ENCODE measurements at regions not wholly inside any gene's neighbourhood (a gene's known extent, or its start where the extent isn't known, plus 50 kb on each side); places are given as distances from the start of the nearest gene placed in this dataset.
A peak's percentile ranks its signal among the peaks of the same experiment; 100 is the strongest.

GRCh38 chr12:43103866-43104265, 448.1 kb downstream of the ADAMTS20 start:
- H3K79me2 ChIP-seq (ENCODE audit: low read depth): no peaks in the 10 kb centered on the region
- no peak overlapping the region for H3K27ac ChIP-seq
- H3K4me1 ChIP-seq: peaks cover 42% of the 10 kb centered on the region
- no peaks in the 10 kb centered on the region for H4K20me1 ChIP-seq (ENCODE audit: low read depth)
- no peak overlapping the region for H3K27ac Mint-ChIP-seq
- H2AFZ ChIP-seq (replicated peaks): no peak overlapping the region
- H3K4me3 Mint-ChIP-seq: no peak overlapping the region
- no peaks in the 10 kb centered on the region for H3F3A ChIP-seq (ENCODE audit: low read depth)
- no peaks in the 10 kb centered on the region for H3K27me3 ChIP-seq
- DNase-seq (ENCODE audit: low spot score): no peak
- no peaks in the 10 kb centered on the region for H3K9me3 Mint-ChIP-seq
- no peak overlapping the region for H3K9ac ChIP-seq
- H3K4me2 ChIP-seq: no peak overlapping the region
- H3K9me3 ChIP-seq (ENCODE audit: low read depth): no peaks in the 10 kb centered on the region
- no peaks in the 10 kb centered on the region for H3K36me3 Mint-ChIP-seq
- H3K36me3 ChIP-seq: no peaks in the 10 kb centered on the region
- no peaks in the 10 kb centered on the region for H3K27me3 Mint-ChIP-seq (ENCODE audit: insufficient read depth, low read depth)
- TF ChIP-seq, protein P1, sequence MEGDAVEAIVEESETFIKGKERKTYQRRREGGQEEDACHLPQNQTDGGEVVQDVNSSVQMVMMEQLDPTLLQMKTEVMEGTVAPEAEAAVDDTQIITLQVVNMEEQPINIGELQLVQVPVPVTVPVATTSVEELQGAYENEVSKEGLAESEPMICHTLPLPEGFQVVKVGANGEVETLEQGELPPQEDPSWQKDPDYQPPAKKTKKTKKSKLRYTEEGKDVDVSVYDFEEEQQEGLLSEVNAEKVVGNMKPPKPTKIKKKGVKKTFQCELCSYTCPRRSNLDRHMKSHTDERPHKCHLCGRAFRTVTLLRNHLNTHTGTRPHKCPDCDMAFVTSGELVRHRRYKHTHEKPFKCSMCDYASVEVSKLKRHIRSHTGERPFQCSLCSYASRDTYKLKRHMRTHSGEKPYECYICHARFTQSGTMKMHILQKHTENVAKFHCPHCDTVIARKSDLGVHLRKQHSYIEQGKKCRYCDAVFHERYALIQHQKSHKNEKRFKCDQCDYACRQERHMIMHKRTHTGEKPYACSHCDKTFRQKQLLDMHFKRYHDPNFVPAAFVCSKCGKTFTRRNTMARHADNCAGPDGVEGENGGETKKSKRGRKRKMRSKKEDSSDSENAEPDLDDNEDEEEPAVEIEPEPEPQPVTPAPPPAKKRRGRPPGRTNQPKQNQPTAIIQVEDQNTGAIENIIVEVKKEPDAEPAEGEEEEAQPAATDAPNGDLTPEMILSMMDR (IDR thresholded peaks at IDR 0.05): no peak
- no peak for TF ChIP-seq EZH2phosphoT487 (IDR thresholded peaks at IDR 0.05)
- no peak for TF ChIP-seq EZH2 (IDR thresholded peaks at IDR 0.05)
- H3K4me3 ChIP-seq: no peak overlapping the region
- H3K4me1 Mint-ChIP-seq: peaks cover 15% of the 10 kb centered on the region

DNA sequence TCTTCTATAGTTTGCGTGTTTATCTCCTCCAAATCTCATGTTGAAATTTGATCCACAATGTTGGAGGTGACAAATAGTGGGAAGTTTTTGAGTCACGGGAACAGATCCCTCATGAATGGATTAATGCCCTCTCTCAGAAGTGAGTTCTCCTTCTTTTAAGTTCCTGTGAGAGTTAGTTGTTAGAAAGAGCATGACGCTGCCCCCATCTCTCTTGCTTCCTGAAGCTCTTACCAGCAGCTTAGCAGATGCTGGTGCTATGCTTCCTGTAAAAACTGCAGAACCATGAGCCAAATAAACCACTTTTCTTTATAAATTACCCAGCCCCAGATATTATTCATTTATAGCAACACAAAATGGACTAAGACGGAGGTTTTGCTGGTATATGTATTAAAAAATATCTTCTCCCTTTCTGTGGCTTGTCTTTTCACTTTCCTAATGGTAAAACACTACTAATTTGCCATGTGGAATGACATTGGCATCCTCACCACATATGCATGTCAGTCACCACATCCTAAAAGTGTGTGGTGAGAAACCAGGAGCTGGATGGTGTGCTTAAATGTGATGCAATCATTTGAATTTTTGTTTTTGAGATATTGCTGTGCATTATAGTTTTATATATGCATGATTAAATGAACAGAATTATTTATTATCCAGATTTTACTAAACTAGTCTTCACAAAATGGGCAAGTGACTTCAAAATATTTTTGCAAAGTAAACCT, 449.3 kb downstream of the ADAMTS20 start:
- Histone ChIP-seq H3K79me2 (ENCODE audit: low read depth) (no peaks in the 10 kb centered on the region), H3K9me3 (ENCODE audit: low read depth) (no peaks in the 10 kb centered on the region), H3K4me2 (no peak overlapping the region), H3K27ac (no peak overlapping the region), H3K4me3 (no peak overlapping the region), H3K27me3 (no peaks in the 10 kb centered on the region), H3K36me3 (no peaks in the 10 kb centered on the region), H3K4me1 (peaks cover 47% of the 10 kb centered on the region), H3F3A (ENCODE audit: low read depth) (no peaks in the 10 kb centered on the region), H2AFZ (replicated peaks) (peak overlapping the region; percentile 78), H3K9ac (no peak overlapping the region), H4K20me1 (ENCODE audit: low read depth) (no peaks in the 10 kb centered on the region)
- TF ChIP-seq EZH2phosphoT487 (IDR thresholded peaks at IDR 0.05): no peak
- TF ChIP-seq, protein P1 (IDR thresholded peaks at IDR 0.05): no peak
- no peak for TF ChIP-seq EZH2 (IDR thresholded peaks at IDR 0.05)
- no peak overlapping the region for H3K4me3 Mint-ChIP-seq
- H3K27ac Mint-ChIP-seq: no peak overlapping the region
- H3K9me3 Mint-ChIP-seq: no peaks in the 10 kb centered on the region
- DNase-seq (ENCODE audit: low spot score): no peak
- H3K4me1 Mint-ChIP-seq: peaks cover 17% of the 10 kb centered on the region
- H3K36me3 Mint-ChIP-seq: no peaks in the 10 kb centered on the region
- H3K27me3 Mint-ChIP-seq (ENCODE audit: insufficient read depth, low read depth): no peaks in the 10 kb centered on the region

DNA sequence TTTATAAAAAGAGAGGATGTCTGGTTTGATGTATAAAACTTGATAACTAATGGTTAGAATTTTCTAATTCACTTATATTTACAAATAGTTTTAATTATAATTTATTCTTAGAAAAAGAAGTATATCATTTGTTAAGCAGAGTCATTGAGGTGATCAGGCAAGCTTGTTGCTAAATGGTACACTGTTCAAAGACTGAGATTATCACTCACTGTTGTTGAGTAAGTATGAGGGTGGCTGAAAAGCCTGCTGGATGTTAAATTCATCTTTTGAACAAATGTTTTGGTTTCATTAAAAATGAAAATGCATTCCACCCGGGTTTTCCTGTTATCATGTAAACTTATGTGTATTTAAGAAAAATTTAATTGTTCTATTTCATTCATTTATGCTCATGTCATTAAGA, 451.8 kb downstream of the ADAMTS20 start:
- H3K27me3 ChIP-seq: no peaks in the 10 kb centered on the region
- H3K4me1 ChIP-seq: peaks cover 31% of the 10 kb centered on the region
- H2AFZ ChIP-seq (replicated peaks): no peak overlapping the region
- Mint-ChIP-seq H3K4me3 (no peak overlapping the region), H3K36me3 (no peaks in the 10 kb centered on the region), H3K9me3 (no peaks in the 10 kb centered on the region), H3K27me3 (ENCODE audit: insufficient read depth, low read depth) (peaks cover 2% of the 10 kb centered on the region), H3K27ac (no peak overlapping the region), H3K4me1 (peaks cover 9% of the 10 kb centered on the region)
- DNase-seq (ENCODE audit: low spot score): no peak
- H3K36me3 ChIP-seq: no peaks in the 10 kb centered on the region
- H3K27ac ChIP-seq: no peak overlapping the region
- H3F3A ChIP-seq (ENCODE audit: low read depth): no peaks in the 10 kb centered on the region
- no peak overlapping the region for H3K4me2 ChIP-seq
- H3K4me3 ChIP-seq: no peak overlapping the region
- H3K9ac ChIP-seq: no peak overlapping the region
- TF ChIP-seq, protein P1 (IDR thresholded peaks at IDR 0.05): no peak
- TF ChIP-seq EZH2 (IDR thresholded peaks at IDR 0.05): no peak
- TF ChIP-seq EZH2phosphoT487 (IDR thresholded peaks at IDR 0.05): no peak
- no peaks in the 10 kb centered on the region for H3K9me3 ChIP-seq (ENCODE audit: low read depth)
- no peaks in the 10 kb centered on the region for H4K20me1 ChIP-seq (ENCODE audit: low read depth)
- H3K79me2 ChIP-seq (ENCODE audit: low read depth): no peaks in the 10 kb centered on the region
